GM21717 (cell line): ENCODE measurements at regions not wholly inside any gene's neighbourhood (a gene's known extent, or its start where the extent isn't known, plus 50 kb on each side); places are given as distances from the start of the nearest gene placed in this dataset.
"Not testable (repeated sequence)": the region's sequence is repeated elsewhere in the genome, so short reads cannot be mapped to it uniquely, and the experiment has no call there.

Source experiments
- ATAC-seq: cut with Tn5 transposase; IDR thresholded peaks from one replicate; pipeline ENCODE4 v1.9.1; 2021; ENCODE audit warnings: mild to moderate bottlenecking, moderate library complexity; ENCODE audit not compliant: unreplicated experiment

GRCh38 chr16:88262858-88263563 lies 119.7 kb upstream of the ZNF469 start:
- ATAC-seq = not testable (repeated sequence)

- ATAC-seq = not testable (repeated sequence)
Observed at GRCh38 chr16:88263681-88264287, 119.0 kb upstream of the ZNF469 start.

DNA sequence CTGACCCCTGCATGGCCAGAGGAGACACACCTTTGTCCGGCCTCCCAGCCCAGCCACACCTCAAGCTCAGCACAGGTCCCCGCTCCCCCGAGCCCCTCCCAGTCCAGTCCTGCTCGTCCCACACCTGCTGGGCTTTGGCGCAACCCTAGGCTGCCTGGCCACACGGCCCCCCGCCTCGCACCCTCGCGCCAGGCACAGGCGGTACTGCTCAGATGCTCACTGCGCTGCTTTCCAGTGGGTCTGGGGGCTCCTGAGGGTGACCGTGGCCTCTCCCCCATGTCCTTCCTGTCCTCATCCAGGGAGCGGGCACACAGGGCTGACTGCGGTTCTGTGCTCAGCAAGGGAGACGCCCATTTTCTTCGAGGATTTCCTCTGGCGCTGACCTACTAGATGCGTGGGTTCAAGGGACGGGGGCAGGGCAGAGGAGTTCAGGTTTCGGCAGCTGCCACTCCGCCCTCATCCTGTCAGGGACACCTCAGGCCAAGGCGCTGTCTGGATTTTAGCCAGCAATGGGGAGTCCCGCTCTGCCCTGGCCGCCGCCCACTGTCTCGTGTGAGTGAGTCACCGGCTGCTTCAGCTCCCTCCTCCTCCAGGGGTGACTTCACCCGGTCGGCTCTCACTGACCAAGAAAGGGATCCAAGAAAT lies 118.0 kb upstream of the ZNF469 start:
- ATAC-seq = peak; percentile 65

DNA sequence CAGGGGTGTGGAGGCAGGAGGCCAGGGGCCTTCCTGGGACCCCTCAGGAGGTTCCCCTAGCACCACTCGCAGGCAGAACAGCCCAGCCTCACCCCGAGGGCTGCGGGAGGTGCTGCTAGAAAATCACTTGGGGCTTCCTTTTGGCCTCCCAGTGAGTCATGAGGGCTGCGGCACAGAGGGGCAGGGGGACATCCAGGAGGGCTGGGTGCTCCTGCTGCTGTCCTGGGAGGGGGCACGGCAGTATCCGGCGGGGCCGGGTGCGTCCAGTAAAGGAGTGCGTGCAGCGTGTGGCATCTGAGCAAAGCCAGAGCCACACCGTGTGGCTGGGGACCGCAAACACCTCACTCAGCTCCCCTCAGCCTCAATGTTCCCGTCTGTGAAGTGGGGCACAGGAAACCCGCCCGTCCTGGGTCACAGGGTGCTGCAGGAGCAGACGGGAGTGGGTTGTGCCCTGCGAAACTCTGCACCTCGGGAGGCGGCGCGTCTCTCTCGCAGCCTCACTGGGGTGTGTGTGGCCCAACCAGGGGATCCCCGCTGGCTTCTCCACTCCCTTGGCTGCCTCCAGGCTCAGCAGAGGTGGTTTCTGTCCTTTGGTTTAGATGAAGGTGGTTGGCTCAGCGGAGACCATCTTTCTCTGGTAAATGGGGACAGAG lies 117.3 kb upstream of the ZNF469 start:
- peak; percentile 28 for ATAC-seq

- ATAC-seq = not testable (repeated sequence)
Observed at GRCh38 chr16:88266036-88266435, 116.7 kb upstream of the ZNF469 start.

GRCh38 chr16:88266935-88267551 lies 115.7 kb upstream of the ZNF469 start:
- not testable (repeated sequence) for ATAC-seq

DNA sequence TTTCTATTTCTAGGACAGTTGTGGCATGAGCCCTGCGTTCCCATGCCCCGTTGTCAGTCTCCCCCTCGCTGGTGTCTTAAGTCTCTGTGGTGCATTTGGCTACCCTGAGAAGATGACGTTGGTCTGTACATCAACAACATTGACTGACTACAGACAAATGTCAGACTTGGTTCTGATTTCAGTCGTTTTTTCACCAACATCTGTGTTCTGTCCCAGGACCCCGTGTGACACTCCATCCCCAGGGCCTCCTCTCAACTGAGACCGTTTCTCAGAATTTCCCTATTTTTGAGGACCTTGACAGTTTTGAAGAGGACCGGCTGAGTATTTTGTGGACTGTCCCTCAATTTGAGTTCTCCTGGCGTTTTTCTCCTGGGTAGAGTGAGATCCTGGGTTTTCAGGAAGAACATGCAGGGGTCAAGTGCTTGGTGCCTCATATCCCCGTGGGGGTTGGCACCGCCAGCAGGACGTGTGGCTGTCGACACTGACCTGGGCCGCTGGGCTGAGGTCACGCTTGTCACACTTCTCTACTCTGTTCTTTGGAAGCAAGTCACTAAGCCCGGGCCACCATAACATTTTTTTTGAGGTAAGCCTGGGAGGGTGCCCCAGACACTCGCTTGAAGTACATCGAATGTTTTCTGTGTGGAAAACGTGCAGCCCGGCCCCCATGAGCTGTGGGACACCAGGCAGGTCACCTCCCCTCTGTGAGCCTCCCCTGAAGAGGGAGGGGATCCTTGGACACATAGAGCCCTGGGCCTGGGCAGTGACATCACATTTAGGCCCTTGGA lies 114.4 kb upstream of the ZNF469 start:
- not testable (repeated sequence) for ATAC-seq

- ATAC-seq = not testable (repeated sequence)
Observed at GRCh38 chr16:88270171-88270790, 112.5 kb upstream of the ZNF469 start.

GRCh38 chr16:88271296-88271695 lies 111.5 kb upstream of the ZNF469 start:
- ATAC-seq = not testable (repeated sequence)

DNA sequence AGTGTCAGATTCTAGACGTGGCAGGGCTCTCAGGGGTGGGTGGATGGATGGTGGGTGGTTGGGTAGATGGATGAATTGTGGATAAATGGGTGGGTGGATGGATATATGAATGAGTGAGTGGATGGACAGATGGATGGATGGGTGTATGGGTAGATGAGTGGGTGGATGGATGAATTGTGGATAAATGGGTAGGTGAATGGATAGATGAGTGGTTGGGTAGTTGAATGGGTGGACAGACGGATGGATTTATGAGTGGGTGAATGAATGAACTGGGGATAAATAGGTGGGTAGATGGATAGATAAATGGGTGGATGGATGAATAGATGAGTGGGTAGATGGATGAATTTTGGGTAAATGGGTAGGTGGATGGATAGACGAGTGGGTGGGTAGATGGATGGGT lies 111.0 kb upstream of the ZNF469 start:
- not testable (repeated sequence) for ATAC-seq

GRCh38 chr16:88272437-88272836 lies 110.3 kb upstream of the ZNF469 start:
- ATAC-seq = not testable (repeated sequence)

DNA sequence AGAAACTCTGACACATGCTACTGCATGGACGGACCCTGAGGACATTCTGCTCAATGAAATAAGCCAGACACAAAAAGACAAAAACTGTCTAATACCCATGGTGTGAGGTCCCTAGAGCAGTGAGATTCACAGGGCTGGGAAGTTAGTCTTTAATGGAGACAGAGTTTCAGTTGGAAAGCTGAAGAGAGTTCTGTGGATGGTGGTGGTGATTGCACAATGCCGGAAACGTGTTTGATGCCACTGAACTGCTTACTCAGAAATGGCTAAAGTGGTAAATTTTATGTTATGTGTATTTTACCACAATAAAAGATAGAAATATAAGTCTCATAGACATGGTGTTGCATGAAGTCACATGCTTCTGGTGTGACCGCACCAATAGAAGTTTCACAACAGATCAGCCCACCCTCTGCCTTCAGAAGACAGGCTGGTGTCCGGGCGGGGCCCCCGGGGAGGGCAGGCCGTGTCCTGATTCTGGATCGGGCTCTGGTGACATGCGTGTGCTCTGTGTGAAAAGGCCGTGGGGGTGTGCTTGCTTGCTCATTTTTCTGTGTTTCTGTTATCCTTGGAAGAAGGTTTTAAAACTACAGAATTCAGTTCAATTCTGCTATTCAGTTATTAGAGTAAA lies 108.5 kb upstream of the ZNF469 start:
- not testable (repeated sequence) for ATAC-seq

GRCh38 chr16:88274847-88275246 lies 107.9 kb upstream of the ZNF469 start:
- ATAC-seq = no peak

- ATAC-seq = not testable (repeated sequence)
Observed at GRCh38 chr16:88275336-88276122, 107.2 kb upstream of the ZNF469 start.

DNA sequence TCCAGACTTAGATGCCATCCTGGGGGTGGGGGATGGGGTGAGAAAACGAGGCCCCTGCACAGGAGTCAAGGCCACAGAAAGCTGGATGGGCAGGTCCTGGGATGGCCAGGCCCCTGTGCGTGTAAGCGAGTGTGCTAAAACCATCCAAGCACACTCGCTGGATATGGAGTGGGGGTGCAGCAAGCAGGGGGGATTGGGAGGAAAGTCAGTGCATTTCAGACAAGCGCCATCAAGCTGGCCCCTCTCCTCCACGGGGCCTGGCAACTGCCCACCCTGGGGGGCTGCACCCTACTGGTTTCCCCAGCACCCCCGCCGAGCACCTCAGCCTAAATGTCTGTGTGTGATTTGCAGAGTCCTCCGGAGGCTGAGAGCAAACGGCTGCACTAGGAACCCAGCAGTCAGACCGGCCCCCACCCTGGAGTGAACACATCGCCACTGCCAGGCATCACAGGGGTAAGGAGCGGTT lies 106.6 kb upstream of the ZNF469 start:
- ATAC-seq = not testable (repeated sequence)

DNA sequence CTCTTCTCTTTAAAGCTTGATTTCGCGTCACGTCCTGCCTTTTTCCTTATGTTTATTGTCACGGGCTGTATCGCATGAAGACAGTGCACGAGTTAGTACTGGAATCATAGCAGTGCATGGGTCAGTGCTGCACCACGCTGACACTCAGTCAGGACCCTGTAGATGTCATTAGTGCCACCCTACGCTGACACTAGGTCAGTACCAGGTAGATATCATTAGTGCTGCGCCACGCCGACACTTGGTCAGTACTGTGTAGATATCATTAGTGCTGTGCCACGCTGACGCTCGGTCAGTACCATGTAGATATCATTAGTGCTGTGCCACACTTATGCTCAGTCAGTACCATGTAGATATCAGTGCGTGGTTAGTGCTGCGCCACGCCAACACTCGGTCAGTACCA lies 106.2 kb upstream of the ZNF469 start:
- no peak for ATAC-seq

- no peak for ATAC-seq
Observed at GRCh38 chr16:88279998-88280397, 102.8 kb upstream of the ZNF469 start.

DNA sequence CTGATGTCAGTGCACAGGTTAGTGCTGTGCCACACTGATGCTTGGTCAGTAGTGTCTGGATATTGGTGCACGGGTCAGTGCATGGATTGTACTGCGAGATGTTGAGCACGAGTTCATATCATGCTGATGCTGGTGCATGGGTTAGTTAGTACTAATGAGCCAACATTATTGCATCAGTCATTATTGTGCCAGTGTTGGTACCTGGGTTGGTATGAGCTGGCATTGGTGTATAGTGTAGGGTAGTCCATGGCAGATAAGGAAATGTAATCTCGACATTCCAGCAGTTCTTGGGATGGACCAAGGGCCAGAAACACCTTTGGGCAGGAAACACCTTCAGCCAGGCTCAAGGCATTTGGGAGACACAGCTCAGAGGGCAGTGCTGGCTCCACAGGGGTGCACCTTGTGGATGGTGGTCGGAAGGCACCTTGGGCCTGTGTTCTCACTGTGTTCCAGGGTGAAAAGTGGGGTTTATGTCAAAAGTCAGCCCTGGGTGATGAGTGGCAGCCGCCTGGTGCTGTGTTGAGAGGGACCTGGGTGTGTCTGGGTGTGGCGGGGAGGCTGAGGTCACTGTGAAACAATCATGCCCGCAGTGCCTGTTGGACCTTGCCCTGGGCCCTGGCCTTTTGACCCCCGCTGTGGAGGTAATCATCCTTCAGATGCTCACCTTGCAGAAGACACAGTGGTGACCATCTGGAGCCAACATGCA lies 100.7 kb upstream of the ZNF469 start:
- ATAC-seq = no peak
